Uterus (tissue), 3 donors: ENCODE measurements at regions not wholly inside any gene's neighbourhood (a gene's known extent, or its start where the extent isn't known, plus 50 kb on each side); places are given as distances from the start of the nearest gene placed in this dataset.

Experiments used
- DNase-seq, 2 donors: peaks; one replicate each; pipeline ENCODE4 v3.0.0-alpha.2; 2019 to 2020
- H3K27ac ChIP-seq, 2 donors: fragments of 200-600 bp; sonication (generic); 1 replicate in 1 of 2; 2 replicates in 1 of 2; pipeline ENCODE4 v1.5.1; 2016 to 2018
- H3K27me3 ChIP-seq, 2 donors: fragments of 200-600 bp; sonication (generic); one replicate each; pipeline ENCODE4 v1.5.1; 2018 to 2019; ENCODE audit warnings: control low read depth in 1 of 2
- H3K36me3 ChIP-seq, 2 donors: fragments of 200-600 bp; sonication (generic); one replicate each; pipeline ENCODE4 v1.5.1; 2019; ENCODE audit warnings: control low read depth in 1 of 2
- H3K4me1 ChIP-seq, 2 donors: fragments of 200-600 bp; sonication (generic); one replicate each; pipeline ENCODE4 v1.5.1; 2018 to 2019; ENCODE audit warnings: control low read depth in 1 of 2
- H3K4me3 ChIP-seq, 2 donors: fragments of 200-600 bp; sonication (generic); 1 replicate in 1 of 2; 2 replicates in 1 of 2; pipeline ENCODE4 v1.5.1; 2018 to 2019; ENCODE audit warnings: mild to moderate bottlenecking in 1 of 2
- H3K9me3 ChIP-seq, 2 donors: fragments of 200-600 bp; sonication (generic); one replicate each; pipeline ENCODE4 v1.5.1; 2019; ENCODE audit warnings: control low read depth in 1 of 2
- POLR2A ChIP-seq, 2 donors: fragments of 450-650 bp; IDR thresholded peaks; one replicate each; pipeline ENCODE4 v1.6.1; 2016; ENCODE audit warnings: antibody characterized with exemption in 2 of 2, mild to moderate bottlenecking in 1 of 2, moderate library complexity in 1 of 2
- intact Hi-C: fragments of 100-400 bp; cut with DNase I; formaldehyde crosslinking; loops from one replicate; pipeline ENCODE4 v1.15.1; 2023; ENCODE audit warnings: low total_unique reads
- TF ChIP-seq, protein P1 (sequence below), 4 experiments: fragments of 200-600 bp in 2 of 4; fragments of 450-650 bp in 2 of 4; sonication (generic) in 2 of 4; IDR thresholded peaks; one replicate each; pipeline ENCODE4 v1.5.1; 2016 to 2019; ENCODE audit warnings: antibody characterized with exemption in 4 of 4, mild to moderate bottlenecking in 2 of 4, moderate library complexity in 1 of 4
- donor health status: DM: yes; HTN: yes; CAD: no.

DNA sequence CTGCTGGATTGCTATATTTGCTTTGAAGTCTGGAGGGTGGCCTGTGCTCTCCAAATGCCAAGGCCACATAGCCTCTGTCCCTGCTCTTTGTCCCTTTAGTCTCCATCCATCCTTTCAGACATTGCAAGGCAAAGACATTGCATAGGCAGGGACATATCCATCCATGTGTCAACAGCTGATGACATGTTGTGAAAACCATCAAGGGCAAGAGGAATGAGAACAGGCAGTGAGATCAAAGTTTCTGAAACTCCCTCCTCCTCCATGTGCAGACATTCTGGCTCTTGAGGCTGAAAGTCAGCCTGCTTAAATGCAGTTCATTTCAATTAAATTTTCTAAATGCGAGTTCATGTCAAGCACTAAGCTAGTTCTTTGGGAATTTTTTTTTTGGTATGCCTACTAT lies 135.2 kb upstream of the CTNNB1 start:
- intact Hi-C loops, result no loop called here
- Histone ChIP-seq H3K4me3 (no peak overlapping the region), H3K27ac (no peak overlapping the region), H3K27me3 (no peaks in the 10 kb centered on the region), H3K4me1 (no peaks in the 10 kb centered on the region), H3K36me3 (no peaks in the 10 kb centered on the region), H3K9me3 (no peaks in the 10 kb centered on the region)
- DNase-seq, result no peak
- no peak for TF ChIP-seq POLR2A (IDR thresholded peaks at IDR 0.05)
- TF ChIP-seq, protein P1, sequence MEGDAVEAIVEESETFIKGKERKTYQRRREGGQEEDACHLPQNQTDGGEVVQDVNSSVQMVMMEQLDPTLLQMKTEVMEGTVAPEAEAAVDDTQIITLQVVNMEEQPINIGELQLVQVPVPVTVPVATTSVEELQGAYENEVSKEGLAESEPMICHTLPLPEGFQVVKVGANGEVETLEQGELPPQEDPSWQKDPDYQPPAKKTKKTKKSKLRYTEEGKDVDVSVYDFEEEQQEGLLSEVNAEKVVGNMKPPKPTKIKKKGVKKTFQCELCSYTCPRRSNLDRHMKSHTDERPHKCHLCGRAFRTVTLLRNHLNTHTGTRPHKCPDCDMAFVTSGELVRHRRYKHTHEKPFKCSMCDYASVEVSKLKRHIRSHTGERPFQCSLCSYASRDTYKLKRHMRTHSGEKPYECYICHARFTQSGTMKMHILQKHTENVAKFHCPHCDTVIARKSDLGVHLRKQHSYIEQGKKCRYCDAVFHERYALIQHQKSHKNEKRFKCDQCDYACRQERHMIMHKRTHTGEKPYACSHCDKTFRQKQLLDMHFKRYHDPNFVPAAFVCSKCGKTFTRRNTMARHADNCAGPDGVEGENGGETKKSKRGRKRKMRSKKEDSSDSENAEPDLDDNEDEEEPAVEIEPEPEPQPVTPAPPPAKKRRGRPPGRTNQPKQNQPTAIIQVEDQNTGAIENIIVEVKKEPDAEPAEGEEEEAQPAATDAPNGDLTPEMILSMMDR (IDR thresholded peaks at IDR 0.05), result no peak

DNA sequence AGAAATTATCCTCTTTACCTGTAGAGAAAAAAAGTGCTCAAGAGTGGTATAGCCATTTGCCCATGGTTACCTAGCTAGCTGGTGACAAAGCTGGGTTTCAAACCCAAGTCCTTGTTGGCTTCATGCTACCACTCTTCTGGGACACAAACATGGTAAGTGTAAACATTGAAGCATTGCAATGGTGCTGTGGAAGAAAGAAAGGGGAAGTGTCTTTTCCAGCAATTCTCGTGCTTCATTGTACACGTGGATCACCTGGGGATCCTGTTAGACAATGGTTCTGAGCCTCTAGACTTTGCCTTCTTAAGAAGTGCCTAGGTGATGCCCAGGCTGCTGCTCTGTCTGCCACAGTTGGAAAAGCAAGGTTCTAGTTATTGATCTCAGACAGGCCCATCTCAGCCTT lies 134.8 kb upstream of the CTNNB1 start:
- H3K27ac ChIP-seq, result no peak overlapping the region
- intact Hi-C loops, result no loop called here
- no peak for TF ChIP-seq POLR2A (IDR thresholded peaks at IDR 0.05)
- TF ChIP-seq, protein P1 (IDR thresholded peaks at IDR 0.05), result no peak
- no peak for DNase-seq
- no peaks in the 10 kb centered on the region for H3K4me1 ChIP-seq
- no peak overlapping the region for H3K4me3 ChIP-seq
- no peaks in the 10 kb centered on the region for H3K36me3 ChIP-seq
- no peaks in the 10 kb centered on the region for H3K27me3 ChIP-seq
- no peaks in the 10 kb centered on the region for H3K9me3 ChIP-seq

DNA sequence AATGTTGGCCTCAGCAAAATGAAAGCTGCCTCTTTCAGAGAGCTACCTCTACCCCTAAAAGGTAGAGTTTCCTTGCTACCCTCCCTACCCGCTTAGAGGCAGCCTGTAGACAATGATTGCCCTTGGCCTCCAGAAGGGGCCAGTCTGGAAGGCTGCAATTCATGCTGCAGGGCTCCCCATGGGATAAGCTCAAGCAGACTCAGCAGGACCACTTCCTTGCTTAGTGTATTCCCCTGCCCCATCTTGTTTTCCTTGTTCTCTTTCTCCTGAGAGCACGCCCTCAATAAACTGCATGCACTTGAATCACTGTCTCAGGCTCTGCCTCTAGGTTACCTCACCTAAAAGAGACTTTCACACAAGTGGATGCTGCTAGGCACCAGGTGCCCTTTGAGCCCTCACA lies 134.0 kb upstream of the CTNNB1 start:
- H3K4me3 ChIP-seq, result no peak overlapping the region
- no peak for DNase-seq
- H3K9me3 ChIP-seq, result no peaks in the 10 kb centered on the region
- H3K36me3 ChIP-seq, result no peaks in the 10 kb centered on the region
- TF ChIP-seq, protein P1 (IDR thresholded peaks at IDR 0.05), result no peak
- no peak for TF ChIP-seq POLR2A (IDR thresholded peaks at IDR 0.05)
- H3K27ac ChIP-seq, result no peak overlapping the region
- intact Hi-C loops, result no loop called here
- no peaks in the 10 kb centered on the region for H3K27me3 ChIP-seq
- H3K4me1 ChIP-seq, result no peaks in the 10 kb centered on the region

DNA sequence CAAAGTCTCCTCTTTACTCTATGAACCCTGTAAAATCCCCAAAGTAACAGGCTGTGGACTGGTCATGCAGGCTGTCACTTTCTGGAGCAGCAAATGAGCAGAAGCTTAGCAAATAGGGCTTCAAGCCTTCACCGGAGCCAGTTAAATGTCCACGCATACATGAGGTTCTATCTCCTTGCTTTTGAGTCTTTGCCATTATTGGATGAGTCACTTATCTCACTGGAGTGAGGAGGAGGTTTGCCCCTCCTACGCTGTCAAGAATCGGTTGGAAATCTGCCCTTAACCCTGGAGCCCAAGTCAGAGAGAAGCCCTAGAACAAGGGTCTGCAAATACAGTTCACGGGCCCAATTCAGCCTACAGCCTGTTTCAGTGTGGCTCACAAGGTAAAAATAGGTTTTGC lies 126.1 kb upstream of the CTNNB1 start:
- TF ChIP-seq, protein P1 (IDR thresholded peaks at IDR 0.05), result no peak
- no peak for TF ChIP-seq POLR2A (IDR thresholded peaks at IDR 0.05)
- H3K36me3 ChIP-seq, result no peaks in the 10 kb centered on the region
- DNase-seq, result no peak
- intact Hi-C loops, result no loop called here
- H3K9me3 ChIP-seq, result no peaks in the 10 kb centered on the region
- H3K4me3 ChIP-seq, result no peak overlapping the region
- no peaks in the 10 kb centered on the region for H3K27me3 ChIP-seq
- peaks cover 0 to 6% of the 10 kb centered on the region in 2 donors for H3K4me1 ChIP-seq
- H3K27ac ChIP-seq, result no peak overlapping the region

DNA sequence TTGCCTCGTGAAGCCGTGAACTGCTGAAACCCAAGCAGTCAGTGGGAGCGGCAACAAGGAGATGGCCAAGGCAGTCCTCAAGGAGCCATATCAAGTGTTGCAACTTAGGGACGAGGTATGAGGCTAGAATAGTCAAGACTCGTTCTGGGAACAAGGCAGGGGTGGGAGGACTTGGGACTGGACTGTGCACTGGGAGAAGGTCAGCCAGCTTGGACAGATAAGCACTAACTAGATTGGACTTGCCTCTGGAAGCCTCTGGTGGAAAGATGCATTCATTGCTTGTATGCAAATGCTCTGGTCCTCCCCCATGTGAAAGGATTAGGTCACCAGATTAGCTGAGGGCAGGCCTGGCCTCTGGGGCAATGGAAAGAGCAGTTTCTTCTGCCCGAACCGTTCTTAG lies 123.3 kb upstream of the CTNNB1 start:
- DNase-seq, result peak; percentile 34 to 61
- H3K9me3 ChIP-seq, result no peaks in the 10 kb centered on the region
- no peaks in the 10 kb centered on the region for H3K36me3 ChIP-seq
- no peak for TF ChIP-seq POLR2A (IDR thresholded peaks at IDR 0.05)
- TF ChIP-seq, protein P1 (IDR thresholded peaks at IDR 0.05), result no peak
- peaks cover 0 to 6% of the 10 kb centered on the region in 2 donors for H3K4me1 ChIP-seq
- intact Hi-C loops, result no loop called here
- no peak overlapping the region for H3K4me3 ChIP-seq
- H3K27me3 ChIP-seq, result no peaks in the 10 kb centered on the region
- H3K27ac ChIP-seq, result no peak overlapping the region
